HepG2 (cell line): ENCODE measurements at regions not wholly inside any gene's neighbourhood (a gene's known extent, or its start where the extent isn't known, plus 50 kb on each side); places are given as distances from the start of the nearest gene placed in this dataset.

Source experiments
- BHLHE40 ChIP-seq: IDR thresholded peaks from 2 replicates; pipeline ENCODE4 v1.6.1; 2011; ENCODE audit warnings: low read length, improper control_type of control experiment
- EP300 ChIP-seq, 3 experiments: sonication (generic) in 1 of 3; formaldehyde crosslinking in 1 of 3; IDR thresholded peaks; 2 replicates each; pipeline versions ENCODE4 v1.5.1 to v1.6.1; 2011 to 2020; ENCODE audit warnings: low read depth in 2 of 3, low read length in 2 of 3, borderline replicate concordance in 1 of 3, improper control_type of control experiment in 1 of 3, mild to moderate bottlenecking in 1 of 3, missing genetic modification reagents in 1 of 3, moderate library complexity in 1 of 3
- GABPB1 ChIP-seq: IDR thresholded peaks from 2 replicates; pipeline ENCODE4 v1.6.1; 2016; ENCODE audit warnings: mild to moderate bottlenecking, missing genetic modification reagents, moderate library complexity, missing compliant biosample characterization
- GLI4 ChIP-seq: sonication (generic); formaldehyde crosslinking; IDR thresholded peaks from 2 replicates; pipeline ENCODE4 v1.5.1; 2020; ENCODE audit warnings: missing genetic modification reagents, mild to moderate bottlenecking, moderate library complexity, borderline replicate concordance
- JUN ChIP-seq: sonication (generic); formaldehyde crosslinking; IDR thresholded peaks from 2 replicates; pipeline ENCODE4 v1.4.0; 2020; ENCODE audit warnings: mild to moderate bottlenecking, missing genetic modification reagents
- KLF16 ChIP-seq, 2 experiments: sonication (generic) in 1 of 2; formaldehyde crosslinking in 1 of 2; IDR thresholded peaks; 2 replicates each; pipeline versions ENCODE4 v1.6.1 to v1.8.0; 2016 to 2023; ENCODE audit warnings: missing genetic modification reagents in 2 of 2, missing compliant biosample characterization in 1 of 2
- SALL2 ChIP-seq: sonication (generic); formaldehyde crosslinking; IDR thresholded peaks from 2 replicates; pipeline ENCODE4 v1.8.1; 2023; ENCODE audit warnings: mild to moderate bottlenecking, missing genetic modification reagents, inconsistent platforms
- SATB2 ChIP-seq: sonication (generic); formaldehyde crosslinking; IDR thresholded peaks from 2 replicates; pipeline ENCODE4 v1.5.0; 2020; ENCODE audit warnings: missing genetic modification reagents
- SRY ChIP-seq: sonication (generic); formaldehyde crosslinking; IDR thresholded peaks from 2 replicates; pipeline ENCODE4 v1.8.0; 2022; ENCODE audit warnings: mild to moderate bottlenecking, missing genetic modification reagents
- TAF1 ChIP-seq: sonication (generic); formaldehyde crosslinking; IDR thresholded peaks from 2 replicates; pipeline ENCODE4 v1.4.0; 2020; ENCODE audit warnings: missing genetic modification reagents
- WIZ ChIP-seq: sonication (generic); formaldehyde crosslinking; IDR thresholded peaks from 2 replicates; pipeline ENCODE4 v1.5.1; 2020; ENCODE audit warnings: mild to moderate bottlenecking, missing genetic modification reagents
- ZNF17 ChIP-seq: sonication (generic); formaldehyde crosslinking; IDR thresholded peaks from 2 replicates; pipeline ENCODE4 v1.5.0; 2020; ENCODE audit warnings: mild to moderate bottlenecking, missing genetic modification reagents
- ZNF331 ChIP-seq: sonication (generic); formaldehyde crosslinking; IDR thresholded peaks from 2 replicates; pipeline ENCODE4 v1.4.0; 2020; ENCODE audit warnings: missing genetic modification reagents
- ZNF337 ChIP-seq: sonication (generic); formaldehyde crosslinking; IDR thresholded peaks from 2 replicates; pipeline ENCODE4 v1.5.1; 2020; ENCODE audit warnings: missing genetic modification reagents, low read depth, mild to moderate bottlenecking, borderline replicate concordance
- ZNF451 ChIP-seq: sonication (generic); formaldehyde crosslinking; IDR thresholded peaks from 2 replicates; pipeline ENCODE4 v1.5.0; 2020; ENCODE audit warnings: mild to moderate bottlenecking, missing genetic modification reagents
- ZNF484 ChIP-seq: sonication (generic); formaldehyde crosslinking; IDR thresholded peaks from 2 replicates; pipeline ENCODE4 v1.5.1; 2020; ENCODE audit warnings: mild to moderate bottlenecking, low read depth, missing genetic modification reagents, borderline replicate concordance
- ZNF543 ChIP-seq: sonication (generic); formaldehyde crosslinking; IDR thresholded peaks from 2 replicates; pipeline ENCODE4 v1.4.0; 2020; ENCODE audit warnings: mild to moderate bottlenecking, missing genetic modification reagents
- TF ChIP-seq, protein P1 (sequence below): sonication (generic); formaldehyde crosslinking; IDR thresholded peaks from 2 replicates; pipeline ENCODE4 v1.4.0; 2020; ENCODE audit warnings: missing genetic modification reagents, borderline replicate concordance
- TF ChIP-seq, protein P2 (sequence below): IDR thresholded peaks from 2 replicates; pipeline ENCODE4 v1.6.1; 2016; ENCODE audit warnings: missing biosample characterization, missing genetic modification reagents, low read depth
- TF ChIP-seq, protein P3 (sequence below): sonication (generic); formaldehyde crosslinking; IDR thresholded peaks from 2 replicates; pipeline ENCODE4 v1.4.0; 2020; ENCODE audit warnings: missing genetic modification reagents
- TF ChIP-seq, protein P4 (sequence below): sonication (generic); formaldehyde crosslinking; IDR thresholded peaks from 2 replicates; pipeline ENCODE4 v1.5.1; 2020; ENCODE audit warnings: missing genetic modification reagents, mild to moderate bottlenecking, borderline replicate concordance

DNA sequence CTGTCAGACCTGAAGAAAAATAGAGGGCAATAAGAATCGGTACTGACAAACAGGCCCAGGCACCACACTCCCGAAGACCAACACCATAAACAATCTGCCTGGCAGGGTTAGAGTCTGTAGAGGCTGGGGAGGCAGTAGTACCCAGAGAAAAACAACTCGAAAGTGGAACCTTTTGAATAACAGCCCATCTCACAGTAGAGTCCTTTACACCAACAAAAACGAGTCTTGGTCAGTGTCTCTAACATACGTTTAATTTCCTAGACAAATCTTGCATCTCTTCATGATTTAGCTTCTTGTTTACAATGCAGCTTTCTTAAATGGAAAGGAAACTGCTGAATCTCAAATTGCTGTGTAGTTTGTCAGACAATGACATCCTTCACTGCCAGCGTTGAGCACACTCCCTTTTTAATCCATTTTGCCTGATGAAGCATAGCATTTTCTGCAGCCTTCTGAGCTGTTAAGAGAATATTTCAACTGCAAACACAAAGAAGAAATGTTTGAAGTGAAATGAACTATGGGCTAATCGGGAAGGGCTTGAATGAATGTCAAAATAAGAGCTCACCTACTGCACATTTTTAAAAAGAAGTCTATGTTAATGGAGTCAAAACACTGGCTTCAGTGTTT lies 73.1 kb upstream of the DSG1 start (continued):
- TF ChIP-seq, protein P1, sequence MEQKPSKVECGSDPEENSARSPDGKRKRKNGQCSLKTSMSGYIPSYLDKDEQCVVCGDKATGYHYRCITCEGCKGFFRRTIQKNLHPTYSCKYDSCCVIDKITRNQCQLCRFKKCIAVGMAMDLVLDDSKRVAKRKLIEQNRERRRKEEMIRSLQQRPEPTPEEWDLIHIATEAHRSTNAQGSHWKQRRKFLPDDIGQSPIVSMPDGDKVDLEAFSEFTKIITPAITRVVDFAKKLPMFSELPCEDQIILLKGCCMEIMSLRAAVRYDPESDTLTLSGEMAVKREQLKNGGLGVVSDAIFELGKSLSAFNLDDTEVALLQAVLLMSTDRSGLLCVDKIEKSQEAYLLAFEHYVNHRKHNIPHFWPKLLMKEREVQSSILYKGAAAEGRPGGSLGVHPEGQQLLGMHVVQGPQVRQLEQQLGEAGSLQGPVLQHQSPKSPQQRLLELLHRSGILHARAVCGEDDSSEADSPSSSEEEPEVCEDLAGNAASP (CRISPR knock-in tag) = no peak
- TF ChIP-seq ZNF337 (CRISPR knock-in tag) (no peak), SATB2 (CRISPR knock-in tag) (no peak), ZNF484 (CRISPR knock-in tag) (no peak), JUN (no peak), SRY (CRISPR knock-in tag) (peak; percentile 39; the same call in 1 of the 2 replicates), GLI4 (CRISPR knock-in tag) (0 out of 2 replicates have a peak, but pooled peaks have one; percentile 48), BHLHE40 (no peak), KLF16 (CRISPR knock-in tag; IDR thresholded peaks at IDR 0.05) (no peak), EP300 (IDR thresholded peaks at IDR 0.05; ENCODE audit: low read depth in 2 of 2, low read length in 2 of 2) (peak in 1 of 2 experiments; percentile 41; a peak in 1 of 4 replicates), EP300 (CRISPR knock-in tag; IDR thresholded peaks at IDR 0.05; ENCODE audit: borderline replicate concordance) (no peak), SALL2 (no peak), ZNF543 (CRISPR knock-in tag) (no peak), ZNF17 (no peak), TAF1 (CRISPR knock-in tag) (peak; percentile 51; the same call in 1 of the 2 replicates), GABPB1 (CRISPR knock-in tag) (no peak), ZNF331 (CRISPR knock-in tag) (no peak), ZNF451 (CRISPR knock-in tag) (no peak), WIZ (no peak)
- TF ChIP-seq, protein P2, sequence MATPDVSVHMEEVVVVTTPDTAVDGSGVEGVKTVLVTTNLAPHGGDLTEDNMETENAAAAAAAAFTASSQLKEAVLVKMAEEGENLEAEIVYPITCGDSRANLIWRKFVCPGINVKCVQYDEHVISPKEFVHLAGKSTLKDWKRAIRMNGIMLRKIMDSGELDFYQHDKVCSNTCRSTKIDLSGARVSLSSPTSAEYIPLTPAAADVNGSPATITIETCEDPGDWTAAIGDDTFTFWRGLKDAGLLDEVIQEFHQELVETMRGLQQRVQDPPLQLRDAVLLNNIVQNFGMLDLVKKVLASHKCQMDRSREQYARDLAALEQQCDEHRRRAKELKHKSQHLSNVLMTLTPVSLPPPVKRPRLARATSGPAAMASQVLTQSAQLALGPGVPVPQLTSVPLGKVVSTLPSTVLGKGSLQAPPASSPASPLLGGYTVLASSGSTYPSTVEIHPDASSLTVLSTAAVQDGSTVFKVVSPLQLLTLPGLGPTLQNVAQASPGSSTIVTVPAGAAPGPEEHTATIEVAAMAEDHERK (CRISPR knock-in tag) = no peak
- TF ChIP-seq, protein P3, sequence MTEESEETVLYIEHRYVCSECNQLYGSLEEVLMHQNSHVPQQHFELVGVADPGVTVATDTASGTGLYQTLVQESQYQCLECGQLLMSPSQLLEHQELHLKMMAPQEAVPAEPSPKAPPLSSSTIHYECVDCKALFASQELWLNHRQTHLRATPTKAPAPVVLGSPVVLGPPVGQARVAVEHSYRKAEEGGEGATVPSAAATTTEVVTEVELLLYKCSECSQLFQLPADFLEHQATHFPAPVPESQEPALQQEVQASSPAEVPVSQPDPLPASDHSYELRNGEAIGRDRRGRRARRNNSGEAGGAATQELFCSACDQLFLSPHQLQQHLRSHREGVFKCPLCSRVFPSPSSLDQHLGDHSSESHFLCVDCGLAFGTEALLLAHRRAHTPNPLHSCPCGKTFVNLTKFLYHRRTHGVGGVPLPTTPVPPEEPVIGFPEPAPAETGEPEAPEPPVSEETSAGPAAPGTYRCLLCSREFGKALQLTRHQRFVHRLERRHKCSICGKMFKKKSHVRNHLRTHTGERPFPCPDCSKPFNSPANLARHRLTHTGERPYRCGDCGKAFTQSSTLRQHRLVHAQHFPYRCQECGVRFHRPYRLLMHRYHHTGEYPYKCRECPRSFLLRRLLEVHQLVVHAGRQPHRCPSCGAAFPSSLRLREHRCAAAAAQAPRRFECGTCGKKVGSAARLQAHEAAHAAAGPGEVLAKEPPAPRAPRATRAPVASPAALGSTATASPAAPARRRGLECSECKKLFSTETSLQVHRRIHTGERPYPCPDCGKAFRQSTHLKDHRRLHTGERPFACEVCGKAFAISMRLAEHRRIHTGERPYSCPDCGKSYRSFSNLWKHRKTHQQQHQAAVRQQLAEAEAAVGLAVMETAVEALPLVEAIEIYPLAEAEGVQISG (CRISPR knock-in tag) = no peak
- TF ChIP-seq, protein P4, sequence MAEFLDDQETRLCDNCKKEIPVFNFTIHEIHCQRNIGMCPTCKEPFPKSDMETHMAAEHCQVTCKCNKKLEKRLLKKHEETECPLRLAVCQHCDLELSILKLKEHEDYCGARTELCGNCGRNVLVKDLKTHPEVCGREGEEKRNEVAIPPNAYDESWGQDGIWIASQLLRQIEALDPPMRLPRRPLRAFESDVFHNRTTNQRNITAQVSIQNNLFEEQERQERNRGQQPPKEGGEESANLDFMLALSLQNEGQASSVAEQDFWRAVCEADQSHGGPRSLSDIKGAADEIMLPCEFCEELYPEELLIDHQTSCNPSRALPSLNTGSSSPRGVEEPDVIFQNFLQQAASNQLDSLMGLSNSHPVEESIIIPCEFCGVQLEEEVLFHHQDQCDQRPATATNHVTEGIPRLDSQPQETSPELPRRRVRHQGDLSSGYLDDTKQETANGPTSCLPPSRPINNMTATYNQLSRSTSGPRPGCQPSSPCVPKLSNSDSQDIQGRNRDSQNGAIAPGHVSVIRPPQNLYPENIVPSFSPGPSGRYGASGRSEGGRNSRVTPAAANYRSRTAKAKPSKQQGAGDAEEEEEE (CRISPR knock-in tag) = no peak
